HepG2 (cell line): ENCODE measurements at regions not wholly inside any gene's neighbourhood (a gene's known extent, or its start where the extent isn't known, plus 50 kb on each side); places are given as distances from the start of the nearest gene placed in this dataset.

Experiments used
- SP2 ChIP-seq: sonication (generic); formaldehyde crosslinking; IDR thresholded peaks from 2 replicates; pipeline ENCODE4 v1.5.1; 2020; ENCODE audit warnings: mild to moderate bottlenecking, missing genetic modification reagents
- ZNF646 ChIP-seq: sonication (generic); formaldehyde crosslinking; IDR thresholded peaks from 2 replicates; pipeline ENCODE4 v1.9.0; 2021; ENCODE audit warnings: mild to moderate bottlenecking, missing genetic modification reagents

- no peak for TF ChIP-seq ZNF646 (CRISPR knock-in tag)
- TF ChIP-seq SP2 (CRISPR knock-in tag) = no peak
These were observed 139.6 kb upstream of the RORB start for GRCh38 chr9:74357577-74357976.
